ENCODE measurements at regions not wholly inside any gene's neighbourhood (a gene's known extent, or its start where the extent isn't known, plus 50 kb on each side); places are given as distances from the start of the nearest gene placed in this dataset.

DNA sequence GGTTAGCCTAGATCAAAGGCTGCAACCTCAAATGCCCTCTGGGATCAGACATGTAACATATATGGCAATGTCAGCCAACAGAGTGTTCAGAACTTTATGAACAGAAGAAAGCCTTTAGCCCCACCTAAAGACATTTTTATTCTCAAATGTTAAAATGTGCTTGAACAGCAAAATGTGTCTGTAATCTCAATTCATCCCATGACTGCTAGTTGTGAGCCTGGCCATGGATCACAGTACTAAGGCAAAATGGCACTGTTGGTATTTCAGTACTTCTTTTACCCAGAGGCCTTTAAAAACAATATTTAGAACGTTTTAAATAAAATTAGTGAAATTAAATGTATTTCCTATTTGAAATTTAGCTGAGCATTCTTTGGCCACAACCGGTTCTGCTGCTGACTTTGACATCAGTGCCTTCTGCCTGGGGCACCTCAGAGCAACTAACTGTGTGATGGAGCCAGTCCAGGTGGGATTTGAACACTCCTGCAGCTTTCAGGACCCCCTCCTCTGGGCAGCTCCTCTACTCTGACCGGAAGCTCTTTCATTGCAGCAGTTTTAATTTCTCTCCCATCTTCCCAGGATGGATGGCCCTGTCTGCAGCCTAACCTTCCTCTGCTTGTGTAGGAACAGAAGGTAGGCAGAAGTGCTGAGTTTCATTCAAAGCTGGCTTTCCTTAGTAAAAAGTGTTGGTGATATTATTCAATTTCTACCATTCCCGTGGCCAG lies 68.3 kb upstream of the NFIA start:
- H3K4me3 ChIP-seq (ENCODE audit: low read length): no peak overlapping the region
- no peak overlapping the region for H3K27ac ChIP-seq (ENCODE audit: low read length)
- H3K4me2 ChIP-seq (ENCODE audit: low read length): no peak overlapping the region
- H4K20me1 ChIP-seq (ENCODE audit: insufficient read depth): no peaks in the 10 kb centered on the region
- H3K36me3 ChIP-seq (ENCODE audit: insufficient read depth, low read length): no peaks in the 10 kb centered on the region
- no peaks in the 10 kb centered on the region for H3K9me3 ChIP-seq (ENCODE audit: low read length)
- H3F3A ChIP-seq (ENCODE audit: insufficient read depth, low read length, poor library complexity, severe bottlenecking): no peaks in the 10 kb centered on the region
- H3K9ac ChIP-seq (ENCODE audit: low read length): no peak overlapping the region
- H3K79me2 ChIP-seq (replicated peaks; ENCODE audit: insufficient read depth, low read length): no peaks in the 10 kb centered on the region
- H3K27me3 ChIP-seq (ENCODE audit: insufficient read depth, low read depth, low read length): no peaks in the 10 kb centered on the region
- H2AFZ ChIP-seq (ENCODE audit: low read depth, low read length): no peak overlapping the region
- TF ChIP-seq, protein P1, sequence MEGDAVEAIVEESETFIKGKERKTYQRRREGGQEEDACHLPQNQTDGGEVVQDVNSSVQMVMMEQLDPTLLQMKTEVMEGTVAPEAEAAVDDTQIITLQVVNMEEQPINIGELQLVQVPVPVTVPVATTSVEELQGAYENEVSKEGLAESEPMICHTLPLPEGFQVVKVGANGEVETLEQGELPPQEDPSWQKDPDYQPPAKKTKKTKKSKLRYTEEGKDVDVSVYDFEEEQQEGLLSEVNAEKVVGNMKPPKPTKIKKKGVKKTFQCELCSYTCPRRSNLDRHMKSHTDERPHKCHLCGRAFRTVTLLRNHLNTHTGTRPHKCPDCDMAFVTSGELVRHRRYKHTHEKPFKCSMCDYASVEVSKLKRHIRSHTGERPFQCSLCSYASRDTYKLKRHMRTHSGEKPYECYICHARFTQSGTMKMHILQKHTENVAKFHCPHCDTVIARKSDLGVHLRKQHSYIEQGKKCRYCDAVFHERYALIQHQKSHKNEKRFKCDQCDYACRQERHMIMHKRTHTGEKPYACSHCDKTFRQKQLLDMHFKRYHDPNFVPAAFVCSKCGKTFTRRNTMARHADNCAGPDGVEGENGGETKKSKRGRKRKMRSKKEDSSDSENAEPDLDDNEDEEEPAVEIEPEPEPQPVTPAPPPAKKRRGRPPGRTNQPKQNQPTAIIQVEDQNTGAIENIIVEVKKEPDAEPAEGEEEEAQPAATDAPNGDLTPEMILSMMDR (IDR thresholded peaks at IDR 0.05; ENCODE audit: poor library complexity, severe bottlenecking): no peak
- no peak for TF ChIP-seq EP300 (conservative IDR thresholded peaks at IDR 0.05; ENCODE audit: poor library complexity, severe bottlenecking)
- no peak for TF ChIP-seq SMC3 (conservative IDR thresholded peaks at IDR 0.05; ENCODE audit: poor library complexity)
- TF ChIP-seq TAF1 (IDR thresholded peaks at IDR 0.05; ENCODE audit: low read depth): no peak
- no peak for TF ChIP-seq POLR2AphosphoS5 (IDR thresholded peaks at IDR 0.05)
- no peak for TF ChIP-seq EZH2 (IDR thresholded peaks at IDR 0.05; ENCODE audit: borderline replicate concordance, insufficient read depth, low read length, poor library complexity, severe bottlenecking)
- no peak for TF ChIP-seq MXI1 (conservative IDR thresholded peaks at IDR 0.05; ENCODE audit: poor library complexity, severe bottlenecking)
- no peak for TF ChIP-seq RAD21 (conservative IDR thresholded peaks at IDR 0.05)
- TF ChIP-seq, protein P2, sequence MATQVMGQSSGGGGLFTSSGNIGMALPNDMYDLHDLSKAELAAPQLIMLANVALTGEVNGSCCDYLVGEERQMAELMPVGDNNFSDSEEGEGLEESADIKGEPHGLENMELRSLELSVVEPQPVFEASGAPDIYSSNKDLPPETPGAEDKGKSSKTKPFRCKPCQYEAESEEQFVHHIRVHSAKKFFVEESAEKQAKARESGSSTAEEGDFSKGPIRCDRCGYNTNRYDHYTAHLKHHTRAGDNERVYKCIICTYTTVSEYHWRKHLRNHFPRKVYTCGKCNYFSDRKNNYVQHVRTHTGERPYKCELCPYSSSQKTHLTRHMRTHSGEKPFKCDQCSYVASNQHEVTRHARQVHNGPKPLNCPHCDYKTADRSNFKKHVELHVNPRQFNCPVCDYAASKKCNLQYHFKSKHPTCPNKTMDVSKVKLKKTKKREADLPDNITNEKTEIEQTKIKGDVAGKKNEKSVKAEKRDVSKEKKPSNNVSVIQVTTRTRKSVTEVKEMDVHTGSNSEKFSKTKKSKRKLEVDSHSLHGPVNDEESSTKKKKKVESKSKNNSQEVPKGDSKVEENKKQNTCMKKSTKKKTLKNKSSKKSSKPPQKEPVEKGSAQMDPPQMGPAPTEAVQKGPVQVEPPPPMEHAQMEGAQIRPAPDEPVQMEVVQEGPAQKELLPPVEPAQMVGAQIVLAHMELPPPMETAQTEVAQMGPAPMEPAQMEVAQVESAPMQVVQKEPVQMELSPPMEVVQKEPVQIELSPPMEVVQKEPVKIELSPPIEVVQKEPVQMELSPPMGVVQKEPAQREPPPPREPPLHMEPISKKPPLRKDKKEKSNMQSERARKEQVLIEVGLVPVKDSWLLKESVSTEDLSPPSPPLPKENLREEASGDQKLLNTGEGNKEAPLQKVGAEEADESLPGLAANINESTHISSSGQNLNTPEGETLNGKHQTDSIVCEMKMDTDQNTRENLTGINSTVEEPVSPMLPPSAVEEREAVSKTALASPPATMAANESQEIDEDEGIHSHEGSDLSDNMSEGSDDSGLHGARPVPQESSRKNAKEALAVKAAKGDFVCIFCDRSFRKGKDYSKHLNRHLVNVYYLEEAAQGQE (IDR thresholded peaks at IDR 0.05; ENCODE audit: borderline replicate concordance): no peak
- no peaks in the 10 kb centered on the region for H3K9me2 ChIP-seq (ENCODE audit: insufficient read depth, low read length)

DNA sequence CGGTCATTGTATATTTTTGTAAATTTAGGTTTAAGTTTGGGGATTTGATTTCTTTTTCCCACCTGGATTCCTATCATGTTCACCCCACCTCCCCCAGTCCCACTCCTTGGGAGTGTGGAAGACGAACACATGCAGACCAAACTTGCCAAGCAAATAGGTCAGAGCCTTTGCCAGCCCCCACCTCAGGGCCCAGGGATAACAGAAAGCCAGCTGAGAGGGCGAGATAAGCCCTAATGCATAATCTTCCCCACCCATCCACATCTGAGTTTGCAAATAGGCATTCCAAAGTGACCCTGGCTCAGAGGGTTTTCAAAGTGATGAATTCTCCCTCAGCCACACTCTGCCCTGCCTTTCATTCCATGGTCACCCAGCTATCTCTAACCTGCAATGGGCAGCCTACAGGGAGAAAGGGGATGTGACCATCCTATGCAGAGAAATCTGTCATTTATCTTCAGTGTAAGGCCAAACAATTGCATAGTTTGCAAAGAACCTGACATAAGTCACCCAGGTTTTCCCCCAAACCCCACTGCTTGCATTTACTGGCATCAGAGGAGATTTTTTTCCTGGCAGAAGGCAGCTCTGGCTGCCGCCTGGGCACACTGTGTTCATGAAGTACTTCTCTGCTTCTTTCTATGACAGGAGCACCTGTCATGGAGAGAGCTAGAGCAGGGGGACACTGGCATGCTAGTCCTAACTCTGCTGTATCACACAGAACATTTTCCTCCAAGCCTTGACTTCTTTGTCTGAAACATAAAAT lies 69.0 kb upstream of the NFIA start:
- Histone ChIP-seq H3F3A (ENCODE audit: insufficient read depth, low read length, poor library complexity, severe bottlenecking) (no peaks in the 10 kb centered on the region), H3K9ac (ENCODE audit: low read length) (no peak overlapping the region), H4K20me1 (ENCODE audit: insufficient read depth) (no peaks in the 10 kb centered on the region), H3K27ac (ENCODE audit: low read length) (no peak overlapping the region), H3K4me2 (ENCODE audit: low read length) (no peak overlapping the region), H3K79me2 (replicated peaks; ENCODE audit: insufficient read depth, low read length) (no peaks in the 10 kb centered on the region), H3K9me3 (ENCODE audit: low read length) (no peaks in the 10 kb centered on the region), H2AFZ (ENCODE audit: low read depth, low read length) (no peak overlapping the region), H3K9me2 (ENCODE audit: insufficient read depth, low read length) (no peaks in the 10 kb centered on the region), H3K4me3 (ENCODE audit: low read length) (no peak overlapping the region), H3K36me3 (ENCODE audit: insufficient read depth, low read length) (no peaks in the 10 kb centered on the region), H3K27me3 (ENCODE audit: insufficient read depth, low read depth, low read length) (no peaks in the 10 kb centered on the region)
- TF ChIP-seq EP300 (conservative IDR thresholded peaks at IDR 0.05; ENCODE audit: poor library complexity, severe bottlenecking): no peak
- no peak for TF ChIP-seq POLR2AphosphoS5 (IDR thresholded peaks at IDR 0.05)
- no peak for TF ChIP-seq EZH2 (IDR thresholded peaks at IDR 0.05; ENCODE audit: borderline replicate concordance, insufficient read depth, low read length, poor library complexity, severe bottlenecking)
- no peak for TF ChIP-seq RAD21 (conservative IDR thresholded peaks at IDR 0.05)
- TF ChIP-seq, protein P1 (IDR thresholded peaks at IDR 0.05; ENCODE audit: poor library complexity, severe bottlenecking): no peak
